ENCODE measurements at regions not wholly inside any gene's neighbourhood (a gene's known extent, or its start where the extent isn't known, plus 50 kb on each side); places are given as distances from the start of the nearest gene placed in this dataset.

DNA sequence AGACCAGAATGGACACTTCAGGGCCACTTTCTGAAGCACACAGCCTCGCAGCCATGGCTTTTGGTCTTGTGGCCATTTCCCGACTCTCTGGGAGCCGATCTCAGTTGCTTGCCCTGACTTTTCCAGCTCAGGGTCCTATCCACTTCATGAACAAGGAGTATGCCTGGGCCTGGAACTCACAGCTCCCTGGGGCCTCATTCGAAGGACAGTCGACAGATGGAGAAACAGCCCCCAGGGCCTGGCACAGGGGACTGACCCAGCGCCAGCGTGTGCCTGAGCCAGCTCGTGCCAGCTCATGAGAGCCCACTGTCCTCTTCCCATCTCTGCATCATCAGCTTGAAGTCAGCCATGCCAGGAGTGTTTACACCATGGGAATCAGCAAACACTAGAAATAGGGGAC, 134.6 kb upstream of the GPC1 start:
- CTCF ChIA-PET = interaction anchor here (1.3 to 1.5 kb wide), 3 partner anchors 134 to 139 kb away, joined by 3 read pairs; no protein-coding TSS in a partner anchor
- TF ChIP-seq, protein P1, sequence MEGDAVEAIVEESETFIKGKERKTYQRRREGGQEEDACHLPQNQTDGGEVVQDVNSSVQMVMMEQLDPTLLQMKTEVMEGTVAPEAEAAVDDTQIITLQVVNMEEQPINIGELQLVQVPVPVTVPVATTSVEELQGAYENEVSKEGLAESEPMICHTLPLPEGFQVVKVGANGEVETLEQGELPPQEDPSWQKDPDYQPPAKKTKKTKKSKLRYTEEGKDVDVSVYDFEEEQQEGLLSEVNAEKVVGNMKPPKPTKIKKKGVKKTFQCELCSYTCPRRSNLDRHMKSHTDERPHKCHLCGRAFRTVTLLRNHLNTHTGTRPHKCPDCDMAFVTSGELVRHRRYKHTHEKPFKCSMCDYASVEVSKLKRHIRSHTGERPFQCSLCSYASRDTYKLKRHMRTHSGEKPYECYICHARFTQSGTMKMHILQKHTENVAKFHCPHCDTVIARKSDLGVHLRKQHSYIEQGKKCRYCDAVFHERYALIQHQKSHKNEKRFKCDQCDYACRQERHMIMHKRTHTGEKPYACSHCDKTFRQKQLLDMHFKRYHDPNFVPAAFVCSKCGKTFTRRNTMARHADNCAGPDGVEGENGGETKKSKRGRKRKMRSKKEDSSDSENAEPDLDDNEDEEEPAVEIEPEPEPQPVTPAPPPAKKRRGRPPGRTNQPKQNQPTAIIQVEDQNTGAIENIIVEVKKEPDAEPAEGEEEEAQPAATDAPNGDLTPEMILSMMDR (IDR thresholded peaks at IDR 0.05; ENCODE audit: insufficient read depth, low read length, missing control alignments) = no peak
- DNase-seq (ENCODE audit: low read depth, low spot score) = no peak
- POLR2A ChIA-PET = no interaction called here
- no peak overlapping the region for H3K4me3 ChIP-seq (ENCODE audit: low read depth, low read length)

DNA sequence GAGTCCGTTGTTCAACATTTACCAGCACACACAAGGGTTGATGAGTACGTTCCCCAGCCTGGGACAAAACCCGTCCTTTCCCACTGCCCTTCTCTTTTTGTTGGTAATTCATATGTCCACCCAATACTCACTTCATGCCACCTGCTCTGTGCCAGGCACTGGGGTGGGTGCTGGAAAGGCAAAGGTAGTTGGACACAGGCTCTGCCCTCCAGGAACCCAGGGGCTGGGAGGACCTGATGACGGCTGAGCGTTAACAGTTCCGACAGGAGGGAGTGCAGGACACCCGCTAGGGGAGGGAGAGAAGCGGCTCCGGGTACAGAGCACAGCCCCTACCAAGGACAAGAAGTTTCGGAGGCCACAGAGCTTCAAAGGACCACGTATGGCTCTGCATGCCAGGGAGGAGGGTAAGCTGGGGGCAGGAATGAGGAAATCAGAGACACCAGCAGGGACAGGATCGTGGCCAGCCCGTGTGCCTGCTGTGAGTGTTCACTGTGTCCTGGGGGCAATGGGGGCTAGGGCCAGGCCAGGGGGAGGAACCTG, 134.1 kb upstream of the GPC1 start:
- CTCF ChIA-PET = interaction anchor here (1.4 kb wide), 1 partner anchor 133 kb away, joined by 3 read pairs; no protein-coding TSS in a partner anchor
- DNase-seq (ENCODE audit: low read depth, low spot score) = no peak
- H3K4me3 ChIP-seq (ENCODE audit: low read depth, low read length) = no peak overlapping the region
- POLR2A ChIA-PET = no interaction called here
- TF ChIP-seq, protein P1 (IDR thresholded peaks at IDR 0.05; ENCODE audit: insufficient read depth, low read length, missing control alignments) = no peak

DNA sequence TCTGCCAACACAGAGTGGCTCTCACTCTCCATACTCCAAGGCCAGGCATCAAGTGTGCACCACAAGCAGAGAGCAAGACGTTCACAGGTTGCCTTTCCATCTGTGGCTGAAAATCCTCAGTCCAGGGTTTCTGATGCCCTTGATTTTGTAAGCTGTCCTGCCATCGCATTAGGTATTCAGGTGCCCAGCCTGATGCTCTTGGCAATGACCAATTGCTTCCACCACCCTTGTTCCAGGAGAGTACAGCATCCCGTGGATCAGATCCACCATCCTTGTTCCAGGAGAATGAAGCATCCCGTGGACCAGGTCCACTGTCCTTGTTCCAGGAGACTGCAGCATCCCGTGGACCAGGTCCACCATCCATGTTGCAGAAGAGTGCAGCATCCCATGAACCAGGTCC, 133.4 kb upstream of the GPC1 start:
- H3K4me3 ChIP-seq (ENCODE audit: low read depth, low read length) = no peak overlapping the region
- no peak for DNase-seq (ENCODE audit: low read depth, low spot score)
- ChIA-PET POLR2A (no interaction called here), CTCF (no interaction called here)
- TF ChIP-seq, protein P1 (IDR thresholded peaks at IDR 0.05; ENCODE audit: insufficient read depth, low read length, missing control alignments) = no peak

DNA sequence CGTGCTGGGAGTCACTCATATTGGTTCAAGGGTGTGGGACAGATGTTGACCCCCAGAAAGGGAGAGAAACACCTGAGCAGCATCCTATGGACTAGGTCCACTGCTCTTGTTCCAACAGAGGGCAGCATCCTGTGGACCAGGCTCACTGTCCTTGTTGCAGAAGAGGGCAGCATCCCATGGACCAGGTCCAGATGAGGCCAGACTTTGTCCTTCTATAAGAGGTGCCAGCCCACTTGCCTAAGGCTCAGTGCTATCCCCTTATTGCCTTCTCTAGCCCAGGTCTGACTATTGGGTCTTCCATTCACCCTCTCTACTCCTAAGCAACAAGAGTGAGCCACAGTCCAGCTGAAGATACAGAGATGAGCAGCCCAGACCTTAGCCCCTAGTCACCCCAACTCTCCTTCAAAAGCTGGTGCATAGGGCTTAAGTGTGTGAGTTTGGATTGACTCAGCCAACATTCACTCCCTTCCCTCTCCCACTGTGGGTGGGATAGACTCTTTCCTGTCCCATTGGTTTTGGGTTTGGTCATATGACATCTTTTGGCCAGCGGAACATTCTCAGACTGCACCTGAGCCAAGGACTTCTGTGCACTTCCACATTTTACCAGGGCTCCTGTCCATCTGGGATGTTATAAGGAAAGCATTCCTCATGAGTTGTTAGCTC, 132.4 kb upstream of the GPC1 start:
- TF ChIP-seq, protein P1 (IDR thresholded peaks at IDR 0.05; ENCODE audit: insufficient read depth, low read length, missing control alignments) = no peak
- DNase-seq (ENCODE audit: low read depth, low spot score) = no peak
- no peak overlapping the region for H3K4me3 ChIP-seq (ENCODE audit: low read depth, low read length)
- ChIA-PET CTCF (interaction anchor here (0.9 kb wide), 1 partner anchor 17 kb away, joined by 3 read pairs; no protein-coding TSS in a partner anchor), POLR2A (no interaction called here)

DNA sequence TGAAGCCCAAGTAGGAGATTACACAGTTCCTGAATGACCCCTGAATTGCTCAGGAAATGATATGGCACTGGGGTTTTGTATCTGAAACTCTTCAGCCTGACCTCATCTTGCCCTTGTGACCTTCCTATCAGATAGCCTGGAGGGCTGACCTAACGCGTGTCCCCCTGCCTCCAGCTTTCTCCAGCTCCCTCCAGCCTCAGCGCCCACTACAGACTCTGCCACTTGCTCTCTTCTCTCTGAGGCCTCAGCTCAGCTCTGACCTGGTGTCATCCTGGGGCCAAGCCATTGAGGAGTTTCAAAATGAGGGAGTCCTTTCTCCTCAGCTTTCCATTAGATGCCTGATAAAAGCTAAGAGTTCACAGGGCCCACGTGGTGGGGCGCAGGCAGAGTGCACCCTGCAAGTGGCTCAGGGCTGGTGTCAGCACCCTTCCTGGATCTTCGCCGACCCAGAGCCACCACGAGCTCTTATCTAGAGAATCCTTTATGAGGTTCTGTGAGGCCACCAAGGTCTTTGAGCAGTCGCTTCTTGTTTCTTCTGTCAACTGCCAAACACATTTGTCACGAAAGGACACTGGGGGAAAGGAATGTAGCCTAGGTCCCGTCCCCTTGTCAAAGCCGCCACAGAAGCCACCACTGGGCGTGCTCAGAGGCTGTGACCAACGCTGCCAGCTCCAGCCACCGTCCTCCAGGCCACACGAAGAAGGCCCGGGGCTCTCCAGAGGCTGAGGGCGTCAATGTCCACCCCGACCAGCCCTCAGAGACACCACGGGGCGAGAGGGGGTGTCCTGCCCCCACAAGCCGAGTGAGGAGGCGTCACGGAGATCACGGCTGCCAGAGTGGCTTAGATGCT, 131.3 kb upstream of the GPC1 start:
- ChIA-PET CTCF (interaction anchor here (0.8 to 0.9 kb wide), 2 partner anchors 13 to 18 kb away, joined by 3 read pairs; no protein-coding TSS in a partner anchor), POLR2A (no interaction called here)
- TF ChIP-seq, protein P1 (IDR thresholded peaks at IDR 0.05; ENCODE audit: insufficient read depth, low read length, missing control alignments) = no peak
- H3K4me3 ChIP-seq (ENCODE audit: low read depth, low read length) = no peak overlapping the region
- no peak for DNase-seq (ENCODE audit: low read depth, low spot score)

DNA sequence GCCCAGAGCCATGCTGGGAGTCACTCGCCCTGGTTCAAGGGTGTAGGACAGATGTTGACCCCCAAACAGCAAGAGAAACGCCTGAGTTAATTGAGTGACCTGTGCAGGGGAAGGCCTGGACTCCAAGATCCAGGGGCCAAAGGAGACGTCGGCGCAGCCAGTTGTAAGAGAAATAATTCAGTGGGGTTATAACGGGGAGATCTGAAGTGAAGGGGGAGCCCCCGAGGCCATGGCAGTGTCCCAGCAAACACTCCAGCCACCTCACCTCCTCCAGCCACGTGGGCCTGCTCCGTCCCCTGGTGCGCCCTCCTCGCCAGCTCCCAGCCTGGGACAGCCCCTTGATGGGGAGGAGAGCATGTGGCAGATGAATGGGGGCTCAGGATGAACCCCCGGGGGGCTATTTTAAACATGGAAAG, 130.7 kb upstream of the GPC1 start:
- ChIA-PET CTCF (interaction anchor here (1.0 kb wide), 1 partner anchor 72 kb away, joined by 4 read pairs; no protein-coding TSS in a partner anchor), POLR2A (no interaction called here)
- TF ChIP-seq, protein P1 (IDR thresholded peaks at IDR 0.05; ENCODE audit: insufficient read depth, low read length, missing control alignments) = no peak
- no peak for DNase-seq (ENCODE audit: low read depth, low spot score)
- no peak overlapping the region for H3K4me3 ChIP-seq (ENCODE audit: low read depth, low read length)

Measured in AG04449 (cell line).